HL-60/S4 treated with retinoic acid at 250 ng/mL for 4 days and 3 days (cell line): ENCODE measurements at regions not wholly inside any gene's neighbourhood (a gene's known extent, or its start where the extent isn't known, plus 50 kb on each side); places are given as distances from the start of the nearest gene placed in this dataset.

Source experiments
- in situ Hi-C: fragments of 300-500 bp; cut with MboI; formaldehyde crosslinking; loops from 2 replicates; pipeline ENCODE4 v1.7.0; 2022; ENCODE audit warnings: low sequenced_read_pairs

DNA sequence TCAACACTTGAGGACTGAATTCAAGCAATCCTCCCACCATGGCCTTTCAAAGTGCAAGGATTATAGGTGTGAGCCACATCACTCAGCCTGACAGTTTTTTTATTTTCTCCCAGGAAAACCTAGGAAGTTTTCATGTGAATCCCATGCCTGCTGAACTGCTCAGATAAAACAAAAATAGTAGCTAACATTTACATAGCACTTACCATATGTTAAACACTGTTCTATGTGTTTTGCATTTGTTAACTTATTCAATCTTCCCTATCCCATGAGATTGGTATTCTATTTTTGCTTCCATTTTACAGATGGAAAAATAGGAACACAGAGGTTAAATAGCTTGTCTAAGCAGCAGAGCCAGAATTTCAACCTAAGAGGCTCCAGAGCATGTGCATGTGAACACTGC, 157.4 kb upstream of the KCTD1 start:
- in situ Hi-C loops = no loop called here

DNA sequence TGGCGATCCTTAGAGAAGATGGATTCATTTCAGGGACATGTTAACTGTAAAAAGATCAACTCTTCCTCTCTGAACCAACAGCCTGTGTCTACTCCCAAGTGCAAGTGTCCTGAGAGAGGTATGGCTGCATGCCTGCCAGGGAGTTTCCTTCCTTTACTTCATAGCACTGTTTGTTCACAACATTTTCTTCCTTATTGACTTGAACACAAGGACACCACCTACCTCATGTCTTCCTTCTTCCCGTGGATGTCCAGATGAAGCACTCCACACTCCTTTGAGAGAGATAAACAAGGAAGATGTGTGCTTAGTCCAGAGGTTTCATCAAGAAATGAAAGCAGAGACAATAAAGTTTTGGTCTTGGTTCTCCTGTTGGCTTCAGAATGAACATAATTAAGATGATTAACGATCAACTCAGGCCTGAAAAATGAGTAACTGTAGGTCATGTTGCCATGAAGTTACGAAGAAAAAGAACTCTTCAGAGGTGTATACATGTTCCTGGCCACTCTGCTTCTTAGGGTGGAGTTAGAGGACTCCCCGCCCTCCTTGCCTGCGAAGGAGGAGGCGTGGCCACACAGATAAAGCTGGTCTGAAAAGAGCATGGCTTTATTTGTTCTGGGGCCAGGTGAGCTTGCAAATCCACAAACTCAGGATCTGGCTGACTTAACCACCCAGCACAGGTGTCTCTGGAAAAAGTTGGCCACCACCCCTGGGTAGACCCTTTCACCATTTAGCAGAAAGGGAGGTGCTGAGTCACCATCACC, 155.0 kb upstream of the KCTD1 start:
- in situ Hi-C loops = no loop called here

DNA sequence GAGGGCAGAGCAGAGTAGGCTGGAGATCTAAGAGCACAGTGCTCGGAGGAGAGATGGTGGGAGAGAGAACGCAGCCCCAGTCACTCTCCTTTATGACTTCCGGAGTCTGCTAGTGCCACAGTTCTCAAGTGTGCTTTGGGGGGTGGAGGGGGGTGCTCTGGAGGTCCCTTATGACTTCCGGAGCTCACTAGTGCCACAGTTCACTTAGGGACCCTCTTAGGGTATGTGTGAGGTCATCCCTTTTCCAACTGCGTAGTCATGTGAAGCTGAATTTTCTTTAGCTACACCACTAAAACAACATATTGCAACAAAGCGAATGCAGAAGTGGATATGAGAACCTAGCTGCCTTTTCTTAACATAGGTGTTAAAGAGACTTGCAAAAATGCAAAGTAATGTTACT, 153.7 kb upstream of the KCTD1 start:
- in situ Hi-C loops = no loop called here

DNA sequence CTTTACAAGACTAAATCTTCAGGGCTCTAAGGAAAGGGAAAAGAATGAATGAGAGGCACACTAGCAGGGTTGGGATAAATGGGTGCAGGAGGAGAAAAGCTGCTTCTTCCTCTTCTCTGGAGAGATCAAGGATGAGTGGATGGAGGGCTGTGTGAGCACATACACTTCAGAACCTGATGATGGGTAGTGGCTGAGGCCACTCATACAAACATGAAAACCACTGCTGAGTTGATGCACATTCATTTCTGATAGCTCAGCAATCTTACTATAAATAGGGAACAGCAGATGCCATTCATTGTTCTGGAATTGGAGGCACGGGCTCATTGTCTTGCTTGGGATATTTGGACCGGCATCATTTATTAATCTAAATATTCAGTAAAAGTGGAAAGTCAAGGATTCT, 152.4 kb upstream of the KCTD1 start:
- in situ Hi-C loops = no loop called here

DNA sequence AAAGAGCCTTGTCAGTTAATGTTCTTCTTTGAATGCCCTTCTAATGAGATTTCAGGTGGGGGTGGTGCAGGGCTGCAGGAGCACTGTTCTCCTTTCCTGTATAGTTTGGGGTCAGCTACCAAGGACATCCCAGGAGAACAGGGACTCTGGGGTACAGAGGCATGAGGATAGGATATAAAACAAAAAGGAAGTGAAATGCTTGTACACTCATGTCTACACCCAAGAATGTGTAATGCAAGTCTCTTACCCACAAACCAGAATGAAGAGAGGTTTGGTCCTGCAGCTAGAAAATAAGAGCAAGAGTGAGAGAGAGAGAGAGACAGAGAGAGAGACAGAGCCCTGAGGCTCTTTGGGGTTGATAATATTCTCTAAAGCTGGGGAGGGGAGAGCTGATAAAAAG, 151.8 kb upstream of the KCTD1 start:
- in situ Hi-C loops = no loop called here

DNA sequence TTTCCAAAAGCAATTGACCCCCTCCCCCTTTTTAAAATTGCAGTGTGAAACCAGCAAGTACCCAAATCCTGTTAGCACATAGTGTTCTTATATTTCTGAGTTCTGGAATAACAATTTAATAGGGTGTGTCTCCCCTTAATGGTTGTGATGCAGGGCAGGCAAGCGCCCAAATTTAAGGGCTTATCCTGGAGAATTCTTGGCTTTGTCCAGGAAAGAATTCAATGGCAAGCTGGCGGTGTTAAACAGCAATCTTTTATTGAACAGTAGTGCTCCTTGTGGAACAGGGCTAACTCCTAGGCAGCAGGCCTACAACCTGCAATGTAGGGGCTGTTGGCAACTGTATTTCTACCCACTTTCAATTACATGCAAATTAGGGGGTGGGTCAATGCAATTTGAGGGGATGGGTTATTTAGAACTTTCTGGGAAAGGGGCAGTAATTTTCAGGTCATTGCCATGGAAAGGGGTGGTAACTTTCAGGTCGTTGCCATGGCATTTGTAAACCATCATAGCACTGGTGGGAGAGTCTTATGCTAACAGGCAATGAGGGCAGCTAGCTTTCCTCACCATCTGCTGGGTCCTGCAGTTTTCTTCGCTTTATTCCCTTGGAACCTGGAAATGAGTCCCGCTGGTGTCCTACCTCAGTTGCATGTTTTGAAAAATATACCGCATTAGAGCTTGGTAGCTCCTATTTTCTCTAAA, 149.0 kb upstream of the KCTD1 start:
- in situ Hi-C loops = no loop called here

DNA sequence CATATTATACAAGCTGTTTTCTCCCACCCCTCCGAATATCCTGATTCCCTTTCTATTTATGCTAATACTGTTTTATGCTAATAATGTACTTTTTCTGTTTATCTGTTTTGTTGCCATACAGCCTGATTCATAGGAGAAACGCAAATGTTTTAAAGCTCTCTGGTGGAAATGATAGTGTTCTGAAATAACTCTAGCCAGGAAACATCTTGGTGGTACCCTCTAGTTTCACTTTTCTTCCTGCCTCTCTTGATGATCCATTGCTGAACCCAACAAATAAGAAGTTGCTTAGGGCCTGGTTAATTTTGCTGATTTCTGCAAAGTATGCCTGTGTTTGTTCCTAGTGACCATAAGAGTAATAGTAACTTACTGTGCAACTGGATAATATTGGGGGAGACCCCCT, 148.4 kb upstream of the KCTD1 start:
- in situ Hi-C loops = no loop called here

DNA sequence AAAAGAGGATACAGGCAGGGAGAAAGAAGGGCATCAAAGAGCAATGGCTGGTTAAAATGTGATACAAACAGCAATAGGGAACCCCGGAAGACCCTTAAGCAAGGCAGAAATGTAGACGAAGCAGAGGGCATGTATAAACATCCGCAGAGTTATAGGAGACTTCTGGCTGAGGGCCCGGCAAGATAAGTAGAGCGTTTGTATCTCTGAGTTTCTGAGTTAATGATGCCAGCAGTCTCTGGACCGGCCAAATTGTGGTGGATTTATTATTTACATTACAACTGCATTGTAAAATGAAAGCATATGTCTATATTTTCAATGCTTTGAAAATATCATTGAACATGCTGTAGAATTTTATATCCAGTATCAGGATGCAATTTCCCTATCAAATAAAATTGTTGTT, 148.0 kb upstream of the KCTD1 start:
- in situ Hi-C loops = no loop called here

DNA sequence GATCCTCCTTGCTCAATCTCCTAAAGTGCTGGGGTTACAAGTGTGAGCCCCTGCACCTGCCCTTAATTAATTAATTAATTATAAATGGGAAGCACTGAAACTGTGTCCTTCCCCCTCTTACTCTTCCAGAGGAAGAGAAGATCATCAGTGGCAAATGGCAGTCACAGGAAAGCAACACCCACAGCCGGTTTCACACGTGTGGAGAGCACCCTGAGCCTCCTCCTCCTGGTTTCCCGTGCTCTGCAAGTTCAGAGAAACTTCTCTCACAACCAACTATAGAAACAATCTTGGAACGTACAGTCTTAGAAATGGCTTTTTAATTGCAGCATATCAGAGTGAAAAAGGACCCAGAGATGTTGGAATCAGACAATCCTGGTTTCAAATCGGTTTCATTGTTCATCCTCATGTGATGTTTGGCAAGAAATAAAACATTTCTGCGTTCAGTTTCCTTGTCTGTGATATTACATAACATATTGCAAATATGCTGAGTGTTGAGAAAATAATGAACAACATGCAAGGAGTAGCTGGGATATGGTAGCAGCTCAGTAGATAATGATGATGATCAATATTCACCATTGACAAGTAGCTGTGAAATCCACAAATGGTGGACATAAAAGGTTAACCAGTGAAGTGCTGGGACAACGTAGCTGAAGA, 141.0 kb upstream of the KCTD1 start:
- in situ Hi-C loops = no loop called here

DNA sequence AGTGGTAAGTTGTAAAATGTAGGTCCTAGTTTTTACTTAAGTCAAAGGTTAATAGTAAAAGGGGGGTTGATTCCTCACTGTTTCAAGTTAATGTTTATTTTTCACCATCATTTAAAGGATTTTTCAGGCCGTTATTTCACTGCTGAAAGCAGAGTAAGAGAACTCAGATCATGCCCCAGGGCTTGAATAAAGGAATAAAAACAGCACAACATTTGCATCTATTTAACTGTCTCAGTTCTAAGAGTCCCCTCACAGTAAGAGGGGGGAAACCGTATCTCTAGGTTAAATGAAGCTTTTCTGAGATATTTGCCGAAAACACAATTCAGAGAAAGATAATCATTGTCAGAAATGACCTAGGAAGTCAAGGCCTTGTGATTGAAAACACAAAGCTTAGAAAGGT, 138.2 kb upstream of the KCTD1 start:
- in situ Hi-C loops = no loop called here

DNA sequence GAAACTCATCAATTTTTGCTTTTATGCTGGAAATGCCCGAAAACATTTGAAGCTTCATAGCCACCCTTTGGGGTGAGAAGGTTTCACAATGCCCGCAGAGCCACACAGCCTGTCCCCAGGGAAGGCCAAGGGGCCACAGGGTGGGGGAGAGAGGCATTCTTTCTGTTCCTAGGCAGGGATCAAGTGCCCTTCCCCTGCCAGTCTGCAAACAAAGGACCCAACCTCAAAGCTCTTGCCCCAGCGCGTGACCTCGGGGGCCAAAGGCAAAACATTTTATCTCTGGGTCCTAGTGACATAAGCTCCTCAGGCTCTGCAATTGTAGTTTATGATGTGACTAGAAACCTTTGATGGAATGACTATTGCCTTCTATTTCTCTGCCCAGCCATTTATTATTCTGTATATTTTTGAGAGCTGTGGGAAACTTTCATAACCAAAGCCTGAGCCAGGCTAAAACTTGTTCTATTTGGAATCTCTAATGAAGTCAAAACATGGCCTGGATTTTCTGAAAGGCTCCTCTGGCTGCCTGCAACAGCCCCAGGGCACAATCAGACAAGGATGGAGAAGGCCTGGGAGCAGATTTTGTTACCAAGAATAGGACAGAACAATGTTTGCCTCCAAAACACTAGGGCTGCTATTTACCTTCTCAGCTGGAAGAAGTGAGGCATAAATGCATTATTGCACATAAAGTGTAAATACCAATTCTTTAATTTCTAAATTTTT, 137.2 kb upstream of the KCTD1 start:
- in situ Hi-C loops = no loop called here

DNA sequence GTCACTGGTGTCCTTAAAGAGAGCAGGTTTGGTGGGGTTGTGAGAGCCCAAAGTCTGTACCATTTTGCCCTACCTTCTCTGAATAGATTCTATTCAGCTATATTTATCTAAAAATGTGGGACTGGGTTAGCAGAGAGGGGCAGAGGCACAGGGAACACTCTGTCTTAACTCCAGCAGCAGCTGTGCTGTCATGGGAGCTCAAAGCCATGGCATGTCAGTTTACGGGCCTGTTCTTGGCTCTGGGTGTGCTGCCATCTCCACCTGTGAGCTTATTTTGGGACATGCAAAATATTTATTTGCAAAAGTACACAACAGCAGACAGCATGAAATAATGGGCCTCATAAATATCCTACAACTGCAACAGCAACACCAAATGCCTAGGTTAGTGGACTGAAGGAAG, 129.6 kb upstream of the KCTD1 start:
- in situ Hi-C loops = no loop called here

DNA sequence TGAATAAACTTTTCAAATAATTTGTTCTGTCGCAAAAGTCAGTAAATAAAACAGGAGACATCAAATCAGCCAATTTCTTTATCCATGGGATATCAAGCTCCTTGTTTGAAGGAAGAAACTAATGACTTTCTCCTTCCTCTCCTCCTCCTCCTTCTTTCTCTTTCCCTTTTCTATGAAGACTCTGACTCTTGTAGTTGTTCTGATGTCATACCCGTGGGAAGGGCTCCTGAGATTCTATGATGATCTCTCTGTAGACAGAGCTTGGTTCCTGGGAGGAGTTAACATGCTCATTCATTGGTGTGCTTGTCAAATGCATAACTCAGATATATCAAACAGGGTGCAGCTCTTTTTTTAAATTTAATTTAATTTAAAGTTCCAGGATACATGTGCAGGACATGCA, 118.7 kb upstream of the KCTD1 start:
- in situ Hi-C loops = no loop called here

DNA sequence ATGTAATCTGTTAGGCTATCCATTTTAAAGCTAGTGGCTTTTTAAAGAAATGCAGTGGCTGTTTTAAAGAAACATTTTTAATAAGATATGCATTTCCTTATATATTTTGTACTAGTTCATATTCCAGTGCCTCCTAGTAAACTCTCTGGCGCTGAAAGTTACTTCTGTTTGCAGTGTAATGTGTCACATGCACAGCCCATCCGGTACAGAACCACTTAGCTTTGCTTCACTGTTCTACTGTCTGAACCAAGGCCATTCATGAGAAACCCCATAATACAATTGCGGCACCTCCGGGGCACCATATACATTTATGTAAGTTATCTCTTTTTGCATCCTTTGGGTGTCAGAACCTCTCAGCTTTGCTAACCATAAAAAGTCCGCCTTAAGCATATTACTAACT, 114.6 kb upstream of the KCTD1 start:
- in situ Hi-C loops = no loop called here

DNA sequence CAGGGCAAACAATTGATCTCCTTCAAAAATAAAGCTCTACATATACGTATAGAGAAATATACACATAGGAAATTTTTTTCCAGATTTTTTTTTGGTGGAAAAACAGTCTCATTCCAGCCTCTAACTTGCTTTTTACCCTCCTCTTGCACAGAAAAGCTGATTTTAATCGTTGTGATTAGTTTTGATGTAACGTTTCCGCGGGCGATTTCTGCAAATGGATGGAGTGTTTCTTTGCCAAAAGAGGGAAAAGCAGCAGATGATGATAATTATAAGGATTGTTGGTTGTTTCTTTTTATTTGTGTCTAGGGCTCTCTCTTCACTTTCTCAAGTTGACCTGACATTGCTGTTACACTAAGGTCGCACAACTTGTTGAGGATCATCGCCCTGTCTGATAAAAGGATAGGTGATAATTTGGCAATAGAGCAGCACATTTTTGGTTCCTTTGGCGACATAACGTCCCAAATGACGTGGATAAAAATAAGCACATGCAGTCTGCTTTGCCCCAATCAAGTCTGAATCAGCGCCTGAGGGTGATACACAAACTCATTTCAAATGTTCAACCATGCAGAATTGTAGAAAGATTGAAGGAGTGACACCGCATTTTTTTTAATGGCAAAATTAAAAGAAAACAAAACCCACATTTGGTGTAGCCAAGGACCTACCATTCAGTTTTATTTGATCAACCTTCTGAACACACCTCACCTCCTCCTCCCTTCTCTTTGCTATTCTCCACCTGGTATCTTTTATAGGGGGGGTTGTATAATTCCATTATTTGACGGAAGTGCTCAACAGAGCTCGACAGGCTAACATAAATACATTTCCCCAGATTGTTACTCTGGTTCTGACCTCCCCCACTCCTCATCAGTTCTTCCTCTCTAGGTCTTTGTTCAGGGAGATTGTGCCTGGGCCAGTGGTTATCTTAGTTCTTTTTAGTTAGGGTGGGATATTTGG, 109.6 kb upstream of the KCTD1 start:
- in situ Hi-C loops = no loop called here

DNA sequence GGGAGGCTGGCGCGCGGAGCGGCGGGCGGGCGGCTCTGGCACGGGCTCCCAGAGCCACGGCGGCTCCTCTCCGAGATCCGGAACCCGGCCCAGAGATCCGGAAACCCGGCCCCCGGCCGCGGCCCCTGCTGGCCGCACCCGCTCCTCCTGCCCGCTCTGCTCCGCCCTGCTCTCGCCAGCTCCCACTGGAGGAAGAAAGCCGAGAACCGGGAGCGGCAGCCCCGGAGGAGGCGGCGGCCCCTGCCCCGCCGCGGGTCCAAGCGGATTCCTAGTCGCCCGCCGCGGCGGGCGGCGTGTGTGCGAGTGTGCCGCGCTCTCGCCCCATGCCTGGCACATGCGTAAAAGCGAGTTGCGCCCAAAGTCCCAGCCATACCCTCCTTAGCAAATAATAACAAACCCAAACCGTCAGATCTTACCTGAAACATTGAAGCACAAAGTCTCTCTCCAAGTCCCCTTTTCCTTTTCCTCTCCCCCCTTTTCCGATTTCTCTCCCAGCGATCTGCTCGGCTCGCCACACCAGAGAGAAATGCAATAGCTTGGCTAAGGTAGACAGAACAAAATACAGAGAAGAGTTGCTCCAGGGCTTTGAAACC, 108.7 kb upstream of the KCTD1 start:
- in situ Hi-C loops = no loop called here

DNA sequence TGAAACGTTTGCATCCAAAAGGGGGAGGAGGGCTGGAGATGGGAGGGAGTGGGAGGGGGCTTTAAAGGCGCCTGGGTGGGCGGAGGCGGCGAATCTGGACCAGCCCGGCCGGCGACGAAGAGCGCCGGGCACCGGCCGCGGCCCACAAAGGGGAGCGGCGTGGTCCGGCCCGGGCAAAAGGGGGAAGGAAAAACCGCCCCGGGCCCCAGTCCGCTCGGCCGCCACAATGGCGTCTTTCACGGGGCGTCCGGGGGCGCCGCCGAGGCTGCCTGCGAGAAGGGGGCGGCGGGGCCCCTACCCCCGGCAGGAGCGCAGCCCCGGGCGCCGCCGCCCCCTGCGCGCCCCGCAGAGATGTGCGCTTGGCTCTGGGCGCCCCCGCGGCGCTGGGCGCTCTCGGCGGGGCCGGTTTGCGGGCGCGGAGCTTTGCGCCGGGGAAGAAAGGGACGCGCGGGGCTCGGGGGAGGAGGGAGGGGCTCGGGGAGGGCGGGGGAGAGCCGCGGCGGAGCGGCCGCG, 108.1 kb upstream of the KCTD1 start:
- in situ Hi-C loops = no loop called here

DNA sequence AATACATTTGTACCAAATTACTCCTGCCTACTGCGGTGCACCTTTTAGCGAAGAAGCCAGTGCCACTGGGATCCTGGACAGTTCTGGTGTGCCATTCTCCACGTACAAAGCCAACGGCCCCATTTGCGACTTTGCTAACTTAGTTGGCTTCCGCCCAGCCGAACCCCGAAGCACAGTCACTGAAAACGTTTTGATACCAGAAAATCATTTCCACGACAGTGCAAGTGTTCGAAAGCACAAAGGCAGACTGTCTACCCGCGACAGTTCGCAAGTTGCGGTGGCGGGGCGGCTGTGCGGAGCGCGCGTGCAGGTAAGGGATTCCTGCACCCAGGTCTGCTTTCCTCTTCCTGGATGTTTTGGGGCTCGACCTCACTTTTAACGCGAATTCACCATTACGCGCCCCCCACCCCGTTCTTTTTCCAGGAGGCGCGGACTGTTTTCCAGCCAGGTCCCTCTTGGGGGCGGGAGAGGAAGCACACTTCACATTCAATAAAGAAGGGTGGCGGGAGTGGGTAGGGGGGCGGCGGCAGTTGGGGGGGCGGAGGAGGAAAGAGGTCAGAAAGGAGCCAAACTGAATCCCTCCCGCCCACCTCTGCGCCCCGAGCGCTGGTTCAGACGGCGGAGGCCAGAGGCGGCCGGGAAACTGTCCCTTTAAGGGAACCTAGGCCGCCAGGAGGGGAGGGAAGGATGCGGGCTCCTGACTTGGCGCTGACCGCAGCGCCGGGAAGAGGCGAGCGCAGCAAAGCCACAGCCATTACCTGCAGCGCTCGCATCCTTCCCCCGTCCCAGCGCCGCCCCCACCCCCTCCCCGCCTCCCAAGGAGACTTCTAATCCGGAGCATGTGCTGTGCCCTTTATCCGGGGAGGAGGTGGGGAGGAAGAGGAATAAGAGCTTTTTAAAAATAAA, 107.4 kb upstream of the KCTD1 start:
- in situ Hi-C loops = no loop called here
